Neural cell (in vitro differentiated cells): ENCODE measurements at regions not wholly inside any gene's neighbourhood (a gene's known extent, or its start where the extent isn't known, plus 50 kb on each side); places are given as distances from the start of the nearest gene placed in this dataset.
A peak's percentile ranks its signal among the peaks of the same experiment; 100 is the strongest.

Experiments
- H2AFZ ChIP-seq: fragments of 200-600, 300-800 bp; sonication (generic), shearing (Covaris generic); 2 replicates; pipeline ENCODE4 v1.6.0; 2014; ENCODE audit warnings: low read depth, mild to moderate bottlenecking, antibody characterized with exemption, low read length, moderate library complexity
- H3F3A ChIP-seq: fragments of 200-600 bp; shearing (Covaris generic); 2 replicates; pipeline ENCODE4 v1.6.1; 2016; ENCODE audit warnings: mild to moderate bottlenecking, moderate library complexity, mixed read lengths, antibody characterized with exemption, low read length; ENCODE audit not compliant: insufficient read depth, poor library complexity, severe bottlenecking
- H3K27ac ChIP-seq: fragments of 200-600, 300-800 bp; sonication (generic), shearing (Covaris generic); 2 replicates; pipeline ENCODE4 v1.5.1; 2014; ENCODE audit warnings: mild to moderate bottlenecking, low read length, moderate library complexity
- H3K27me3 ChIP-seq: fragments of 300-800, 200-600 bp; sonication (generic), shearing (Covaris generic); 2 replicates; pipeline ENCODE4 v1.6.0; 2014; ENCODE audit warnings: mild to moderate bottlenecking, low read depth, low read length, moderate library complexity; ENCODE audit not compliant: insufficient read depth
- H3K36me3 ChIP-seq: fragments of 300-800, 200-600 bp; sonication (generic), shearing (Covaris generic); 2 replicates; pipeline ENCODE4 v1.5.1; 2014; ENCODE audit warnings: mild to moderate bottlenecking, antibody characterized with exemption, low read length, moderate library complexity; ENCODE audit not compliant: insufficient read depth
- H3K4me2 ChIP-seq: fragments of 300-800, 200-600 bp; sonication (generic), shearing (Covaris generic); 2 replicates; pipeline ENCODE4 v1.6.0; 2014; ENCODE audit warnings: mild to moderate bottlenecking, low read length
- H3K4me3 ChIP-seq: fragments of 300-800, 200-600 bp; sonication (generic), shearing (Covaris generic); 2 replicates; pipeline ENCODE4 v1.5.1; 2014; ENCODE audit warnings: mild to moderate bottlenecking, low read length, moderate library complexity
- H3K79me2 ChIP-seq: fragments of 200-600 bp; shearing (Covaris generic); replicated peaks from 2 replicates; pipeline ENCODE4 v1.6.0; 2014; ENCODE audit warnings: mild to moderate bottlenecking, low read length, moderate library complexity; ENCODE audit not compliant: insufficient read depth
- H3K9ac ChIP-seq: fragments of 300-800, 200-600 bp; sonication (generic), shearing (Covaris generic); 2 replicates; pipeline ENCODE4 v1.6.1; 2016; ENCODE audit warnings: mild to moderate bottlenecking, low read length, mixed read lengths
- H3K9me2 ChIP-seq: fragments of 200-600 bp; shearing (Covaris generic); 2 replicates; pipeline ENCODE4 v1.6.1; 2016; ENCODE audit warnings: mild to moderate bottlenecking, low read length, mixed read lengths; ENCODE audit not compliant: insufficient read depth
- H3K9me3 ChIP-seq: fragments of 200-600, 300-800 bp; sonication (generic), shearing (Covaris generic); 2 replicates; pipeline ENCODE4 v1.6.1; 2016; ENCODE audit warnings: mild to moderate bottlenecking, mixed run types, low read length, moderate library complexity, mixed read lengths
- H4K20me1 ChIP-seq: fragments of 200-600 bp; shearing (Covaris generic); 2 replicates; pipeline ENCODE4 v1.6.1; 2016; ENCODE audit warnings: mild to moderate bottlenecking, mixed run types; ENCODE audit not compliant: insufficient read depth
- CTCF ChIP-seq: fragments of 450-650 bp; IDR thresholded peaks from 2 replicates; pipeline ENCODE4 v1.5.1; 2014; ENCODE audit warnings: antibody characterized with exemption, mild to moderate bottlenecking, moderate library complexity; ENCODE audit not compliant: poor library complexity, severe bottlenecking
- EP300 ChIP-seq: fragments of 450-650 bp; conservative IDR thresholded peaks from 2 replicates; pipeline ENCODE4 v1.6.1; 2014; ENCODE audit warnings: antibody characterized with exemption, mild to moderate bottlenecking, moderate library complexity; ENCODE audit not compliant: poor library complexity, severe bottlenecking
- EZH2 ChIP-seq: fragments of 200-600, 300-800 bp; shearing (Covaris generic), sonication (generic); IDR thresholded peaks from 2 replicates; pipeline ENCODE4 v1.6.1; 2014; ENCODE audit warnings: antibody characterized with exemption, low read length, borderline replicate concordance, mild to moderate bottlenecking; ENCODE audit not compliant: insufficient read depth, poor library complexity, severe bottlenecking
- MXI1 ChIP-seq: fragments of 450-650 bp; conservative IDR thresholded peaks from 2 replicates; pipeline ENCODE4 v1.6.1; 2014; ENCODE audit warnings: antibody characterized with exemption, mild to moderate bottlenecking; ENCODE audit not compliant: poor library complexity, severe bottlenecking
- POLR2AphosphoS5 ChIP-seq: IDR thresholded peaks from 2 replicates; pipeline ENCODE4 v1.6.1; 2012
- RAD21 ChIP-seq: fragments of 450-650 bp; conservative IDR thresholded peaks from 2 replicates; pipeline ENCODE4 v1.6.1; 2014; ENCODE audit warnings: antibody characterized with exemption, mild to moderate bottlenecking, moderate library complexity
- REST ChIP-seq: IDR thresholded peaks from 2 replicates; pipeline ENCODE4 v1.6.1; 2012; ENCODE audit warnings: borderline replicate concordance
- SMC3 ChIP-seq: fragments of 450-650 bp; conservative IDR thresholded peaks from 2 replicates; pipeline ENCODE4 v1.6.1; 2014; ENCODE audit warnings: antibody characterized with exemption, mild to moderate bottlenecking, moderate library complexity; ENCODE audit not compliant: poor library complexity
- TAF1 ChIP-seq: IDR thresholded peaks from 2 replicates; pipeline ENCODE4 v1.6.1; 2012; ENCODE audit warnings: low read depth

- TF ChIP-seq REST (peak; percentile 97), CTCF (no peak), SMC3 (peak; percentile 23), RAD21 (peak; percentile 19), MXI1 (peak; percentile 20), TAF1 (no peak), EP300 (peak; percentile 98), POLR2AphosphoS5 (peak; percentile 82)
- H3K27ac ChIP-seq, result peak overlapping the region; percentile 59
- no peak overlapping the region for H2AFZ ChIP-seq
- peak overlapping the region; percentile 47 for H3K4me3 ChIP-seq
- no peaks in the 10 kb centered on the region for H4K20me1 ChIP-seq
- H3K79me2 ChIP-seq, result no peaks in the 10 kb centered on the region
- H3K36me3 ChIP-seq, result no peaks in the 10 kb centered on the region
- no peaks in the 10 kb centered on the region for H3K9me3 ChIP-seq
- no peaks in the 10 kb centered on the region for H3K9me2 ChIP-seq
- H3K4me2 ChIP-seq, result peak overlapping the region; percentile 41
- H3K27me3 ChIP-seq, result no peaks in the 10 kb centered on the region
- no peaks in the 10 kb centered on the region for H3F3A ChIP-seq
- peak overlapping the region; percentile 10 for H3K9ac ChIP-seq
Measured at GRCh38 chr10:33483124-33483815, 148.8 kb upstream of the NRP1 start.

- no peaks in the 10 kb centered on the region for H3K79me2 ChIP-seq
- no peaks in the 10 kb centered on the region for H3K27me3 ChIP-seq
- TF ChIP-seq TAF1 (no peak), SMC3 (no peak), EZH2 (no peak), CTCF (no peak), POLR2AphosphoS5 (no peak), RAD21 (no peak), MXI1 (no peak), REST (no peak), EP300 (no peak)
- no peaks in the 10 kb centered on the region for H3F3A ChIP-seq
- H3K27ac ChIP-seq, result peak overlapping the region; percentile 59
- H3K9me2 ChIP-seq, result no peaks in the 10 kb centered on the region
- no peaks in the 10 kb centered on the region for H3K36me3 ChIP-seq
- H4K20me1 ChIP-seq, result no peaks in the 10 kb centered on the region
- peak overlapping the region; percentile 41 for H3K4me2 ChIP-seq
- no peak overlapping the region for H2AFZ ChIP-seq
- no peak overlapping the region for H3K9ac ChIP-seq
- peak overlapping the region; percentile 32 for H3K4me3 ChIP-seq
- no peaks in the 10 kb centered on the region for H3K9me3 ChIP-seq
Measured at GRCh38 chr10:33482486-33482885, 148.0 kb upstream of the NRP1 start.
